Right lung (tissue), 2 donors: ENCODE measurements at regions not wholly inside any gene's neighbourhood (a gene's known extent, or its start where the extent isn't known, plus 50 kb on each side); places are given as distances from the start of the nearest gene placed in this dataset.
"Not testable (repeated sequence)": the region's sequence is repeated elsewhere in the genome, so short reads cannot be mapped to it uniquely, and the experiment has no call there.

ENCODE experiments used
- DNase-seq, 2 donors: peaks; one replicate each; pipeline ENCODE4 v3.0.0-alpha.2; 2013

DNA sequence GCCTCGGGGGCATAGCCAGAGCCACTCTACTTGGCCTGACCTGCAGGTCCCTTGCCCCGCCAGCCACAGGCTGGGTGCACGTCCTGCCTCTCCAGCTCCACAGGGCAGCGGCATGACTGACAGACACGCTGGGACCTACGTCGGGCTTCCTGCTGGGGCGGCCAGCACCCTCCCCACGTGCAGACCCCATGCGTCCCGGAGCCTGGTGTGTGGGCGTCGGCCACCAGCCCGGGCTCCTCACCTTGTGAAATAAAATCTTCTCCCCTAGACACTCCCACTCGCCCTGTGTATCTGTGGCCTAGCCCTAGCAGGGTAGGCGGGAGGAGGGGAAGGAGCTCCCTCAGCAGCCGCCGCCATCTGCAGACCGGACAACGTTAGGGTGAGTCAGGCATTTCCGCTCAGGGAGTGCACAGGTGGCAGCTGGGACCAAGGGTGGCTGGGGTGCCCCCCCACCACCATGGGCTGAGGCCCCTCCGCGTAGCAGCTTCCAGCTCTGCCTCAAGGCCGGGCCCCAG, 119.5 kb downstream of the IGLL1 start:
- DNase-seq, result not testable (repeated sequence)

- DNase-seq, result not testable (repeated sequence)
These were observed 120.2 kb downstream of the IGLL1 start for GRCh38 chr22:23459645-23460516.

GRCh38 chr22:23458663-23459541, 121.2 kb downstream of the IGLL1 start:
- DNase-seq, result no peak

GRCh38 chr22:23457380-23457985, 122.6 kb downstream of the IGLL1 start:
- no peak for DNase-seq

GRCh38 chr22:23456666-23457379, 123.3 kb downstream of the IGLL1 start:
- not testable (repeated sequence) for DNase-seq

- not testable (repeated sequence) for DNase-seq
These were observed 125.7 kb downstream of the IGLL1 start for GRCh38 chr22:23454345-23454744.

DNA sequence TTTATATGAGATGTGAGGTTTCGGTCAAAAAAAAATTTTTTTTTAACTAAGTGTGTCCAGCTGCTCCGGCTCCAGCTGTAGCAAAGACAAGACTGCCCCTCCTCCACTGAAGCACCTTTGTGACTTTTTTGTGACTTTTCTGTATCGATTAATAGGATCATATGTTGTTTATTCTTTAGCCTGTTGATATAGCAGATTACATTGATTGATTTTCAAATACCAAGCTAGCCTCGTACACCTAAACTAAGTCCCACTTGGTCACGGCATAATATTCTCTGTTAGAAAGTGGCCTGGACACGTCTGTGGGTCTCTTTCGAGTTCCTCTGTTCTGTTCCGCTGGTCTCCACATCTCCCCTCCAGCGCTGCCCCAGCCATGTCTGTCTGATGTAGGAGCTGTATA, 126.8 kb downstream of the IGLL1 start:
- no peak for DNase-seq

DNA sequence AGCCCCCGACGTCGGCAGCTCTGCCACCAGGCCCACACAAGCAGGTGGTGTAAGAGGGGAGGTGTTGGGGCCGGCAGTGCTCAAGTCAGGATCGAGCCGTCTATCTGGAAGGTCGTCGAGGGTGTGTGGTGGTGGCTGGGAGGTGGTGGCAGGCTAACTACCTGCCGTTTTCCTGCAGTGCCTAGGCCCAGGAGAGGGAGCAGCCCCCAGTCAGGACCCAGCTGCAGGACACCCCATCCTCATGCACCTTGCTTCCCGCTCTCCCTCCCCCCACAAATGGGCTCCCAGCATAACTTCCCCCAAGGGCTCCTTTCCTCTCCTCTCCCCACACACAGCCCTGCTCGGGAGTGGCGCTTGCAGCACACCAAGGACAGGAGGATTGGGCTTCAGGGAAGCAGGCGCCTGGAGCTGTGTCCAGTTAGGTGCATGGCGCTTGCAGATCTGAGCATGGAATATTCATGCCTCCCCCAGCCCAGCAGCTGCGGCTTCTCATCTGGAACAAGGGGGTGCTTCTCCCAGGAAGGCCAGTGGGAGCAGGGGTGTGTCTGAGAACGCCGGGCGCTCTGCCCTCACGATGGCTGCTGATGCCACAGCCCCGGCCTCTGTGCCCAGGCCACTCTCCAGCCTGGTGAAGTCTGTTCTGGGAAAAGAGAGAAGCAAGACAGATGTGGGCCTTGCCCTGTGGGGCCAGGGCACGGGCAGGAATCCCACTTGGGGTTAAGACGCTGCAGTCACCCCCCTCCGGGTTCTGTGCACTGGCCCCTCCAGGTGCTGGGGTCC, 127.7 kb downstream of the IGLL1 start:
- DNase-seq, result no peak

GRCh38 chr22:23451452-23452230, 128.4 kb downstream of the IGLL1 start:
- DNase-seq, result not testable (repeated sequence)

GRCh38 chr22:23450821-23451220, 129.3 kb downstream of the IGLL1 start:
- not testable (repeated sequence) for DNase-seq

GRCh38 chr22:23450434-23450795, 129.7 kb downstream of the IGLL1 start:
- DNase-seq, result no peak

DNA sequence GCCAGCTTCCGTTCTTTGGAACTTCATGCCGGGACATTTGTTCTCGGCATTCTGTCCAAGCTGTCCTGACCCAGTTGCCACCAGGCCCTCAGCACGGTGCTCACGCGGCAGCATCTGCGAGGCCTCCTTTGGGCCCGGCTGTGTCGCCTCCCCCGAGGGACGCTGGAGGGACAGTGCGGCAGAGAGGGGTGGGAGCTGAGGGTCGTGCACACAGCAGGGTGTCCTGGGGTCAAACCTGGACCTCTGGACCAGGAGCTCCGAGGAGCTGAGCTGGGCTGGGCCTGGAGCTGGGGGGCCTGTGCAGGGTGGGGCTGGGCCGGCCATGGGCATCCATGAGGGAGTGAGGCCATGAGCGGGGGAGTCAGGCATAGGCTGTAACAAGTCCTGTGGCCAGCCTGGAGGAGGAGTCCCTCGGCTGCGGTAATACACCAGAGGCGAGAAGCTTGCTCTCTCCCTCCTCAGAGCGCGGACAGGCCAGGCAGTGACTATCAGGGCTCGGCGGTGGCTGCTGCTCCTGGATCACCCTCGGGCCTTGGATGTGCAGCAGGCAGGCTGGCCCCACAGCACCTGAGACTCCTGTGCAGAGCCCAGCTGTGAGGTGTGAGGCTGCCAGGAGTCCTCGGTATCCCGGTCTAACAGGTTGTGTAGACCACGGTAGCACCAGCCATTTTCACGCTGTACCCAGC, 130.2 kb downstream of the IGLL1 start:
- not testable (repeated sequence) for DNase-seq

DNA sequence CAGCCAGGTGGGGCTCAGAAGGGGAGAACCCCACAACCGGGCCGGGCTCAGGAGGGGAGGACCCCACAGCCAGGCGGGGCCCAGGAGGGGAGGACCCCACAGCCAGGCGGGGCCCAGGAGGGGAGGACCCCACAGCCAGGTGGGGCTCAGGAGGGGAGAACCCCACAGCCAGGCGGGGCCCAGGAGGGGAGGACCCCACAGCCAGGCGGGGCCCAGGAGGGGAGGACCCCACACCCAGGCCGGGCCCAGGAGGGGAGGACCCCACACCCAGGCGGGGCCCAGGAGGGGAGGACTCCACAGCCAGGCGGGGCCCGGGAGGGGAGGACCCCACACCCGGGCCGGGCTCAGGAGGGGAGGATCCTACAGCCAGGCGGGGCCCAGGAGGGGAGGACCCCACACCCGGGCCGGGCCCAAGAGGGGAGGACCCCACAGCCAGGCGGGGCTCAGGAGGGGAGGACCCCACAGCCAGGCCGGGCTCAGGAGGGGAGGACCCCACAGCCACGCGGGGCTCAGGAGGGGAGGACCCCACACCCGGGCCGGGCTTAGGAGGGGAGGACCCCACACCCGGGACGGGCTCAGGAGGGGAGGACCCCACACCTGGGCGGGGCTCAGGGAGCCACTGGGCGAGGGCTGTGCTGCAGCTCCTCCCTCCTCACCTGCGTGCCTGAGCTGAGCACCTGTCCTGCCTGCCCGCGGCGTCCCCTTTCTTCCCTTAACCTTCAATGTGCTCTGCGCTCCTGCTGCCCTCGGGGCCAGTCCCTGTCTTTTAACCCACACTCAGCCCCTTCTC, 131.4 kb downstream of the IGLL1 start:
- not testable (repeated sequence) for DNase-seq

GRCh38 chr22:23446796-23447350, 133.2 kb downstream of the IGLL1 start:
- no peak for DNase-seq

DNA sequence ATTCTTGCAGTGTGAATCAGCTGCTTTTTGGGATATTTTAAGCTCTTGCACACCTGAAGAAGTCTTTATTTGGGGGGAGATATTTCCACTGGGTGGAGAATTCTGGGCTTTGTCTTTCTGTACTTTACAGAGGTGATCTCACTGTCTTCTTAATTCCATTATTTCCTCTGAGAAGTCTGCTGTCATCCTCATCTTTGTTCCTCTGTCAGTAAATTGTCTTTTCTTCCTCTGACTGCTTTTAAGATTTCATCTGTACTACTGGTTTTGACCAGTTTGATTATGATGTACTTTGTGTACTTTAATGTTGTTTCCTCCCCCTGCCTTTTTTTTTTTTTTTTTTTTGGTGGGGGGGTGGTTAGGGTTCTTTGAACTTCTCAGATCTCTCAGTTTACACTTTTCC, 133.9 kb downstream of the IGLL1 start:
- not testable (repeated sequence) for DNase-seq

GRCh38 chr22:23443905-23444304, 136.2 kb downstream of the IGLL1 start:
- not testable (repeated sequence) for DNase-seq

GRCh38 chr22:23439581-23439980, 140.5 kb downstream of the IGLL1 start:
- DNase-seq, result not testable (repeated sequence)

GRCh38 chr22:23438216-23438615, 141.9 kb downstream of the IGLL1 start:
- no peak for DNase-seq
